Esophagus muscularis mucosa (tissue), 4 donors: ENCODE measurements at regions not wholly inside any gene's neighbourhood (a gene's known extent, or its start where the extent isn't known, plus 50 kb on each side); places are given as distances from the start of the nearest gene placed in this dataset.

Source experiments
- DNase-seq: peaks from one replicate; pipeline ENCODE4 v3.0.0-alpha.2; 2017; ENCODE audit errors: extremely low spot score
- H3K27ac ChIP-seq, 4 donors: fragments of 200-600 bp; sonication (generic); replicated peaks in 1 of 4; 1 replicate in 3 of 4; 2 replicates in 1 of 4; pipeline ENCODE4 v1.5.1; 2016 to 2019; ENCODE audit warnings: mild to moderate bottlenecking in 1 of 4
- H3K27me3 ChIP-seq, 4 donors: fragments of 200-600 bp; sonication (generic); one replicate each; pipeline versions ENCODE4 v1.5.1 to v1.6.0; 2016 to 2019
- H3K36me3 ChIP-seq, 4 donors: fragments of 200-600 bp; sonication (generic); one replicate each; pipeline ENCODE4 v1.5.1; 2016 to 2019
- H3K4me1 ChIP-seq, 4 donors: fragments of 200-600 bp; sonication (generic); one replicate each; pipeline ENCODE4 v1.5.1; 2016 to 2019
- H3K4me3 ChIP-seq, 4 donors: fragments of 200-600 bp; sonication (generic); 1 replicate in 2 of 4; 2 replicates in 2 of 4; pipeline ENCODE4 v1.5.1; 2016 to 2019; ENCODE audit warnings: mild to moderate bottlenecking in 4 of 4, moderate library complexity in 1 of 4
- H3K9me3 ChIP-seq, 4 donors: fragments of 200-600 bp; sonication (generic); 1 replicate in 3 of 4; 2 replicates in 1 of 4; pipeline ENCODE4 v1.5.1; 2016 to 2019
- CTCF ChIP-seq, 3 experiments: fragments of 200-600 bp in 2 of 3; fragments of 450-650 bp in 1 of 3; sonication (generic) in 2 of 3; IDR thresholded peaks; one replicate each; pipeline ENCODE4 v1.5.1; 2017 to 2019; ENCODE audit warnings: antibody characterized with exemption in 3 of 3, mild to moderate bottlenecking in 2 of 3, moderate library complexity in 1 of 3
- EP300 ChIP-seq: sonication (generic); formaldehyde crosslinking; IDR thresholded peaks from one replicate; pipeline ENCODE4 v1.6.1; 2017; ENCODE audit warnings: antibody characterized with exemption
- POLR2A ChIP-seq: fragments of 450-650 bp; IDR thresholded peaks from one replicate; pipeline ENCODE4 v1.6.1; 2017; ENCODE audit warnings: antibody characterized with exemption, moderate library complexity, mild to moderate bottlenecking, low read depth
- POLR2AphosphoS5 ChIP-seq, 2 donors: sonication (generic); formaldehyde crosslinking; IDR thresholded peaks; one replicate each; pipeline ENCODE4 v1.6.1; 2017; ENCODE audit warnings: antibody characterized with exemption in 2 of 2
- WGBS: methylation state at CpG from one replicate; pipeline ENCODE4 v1.1.5; 2018; 5-methylcytosine and 5-hydroxymethylcytosine counted together
- intact Hi-C: fragments of 100-400 bp; cut with DNase I; formaldehyde crosslinking; loops from one replicate; pipeline ENCODE4 v1.15.1; 2023

- 76% methylated on average over 3 of the region's 3 CpGs for WGBS
- Histone ChIP-seq H3K36me3 (no peaks in the 10 kb centered on the region), H3K4me1 (no peaks in the 10 kb centered on the region), H3K27ac (no peak overlapping the region), H3K27me3 (no peaks in the 10 kb centered on the region), H3K4me3 (no peak overlapping the region), H3K9me3 (no peaks in the 10 kb centered on the region)
- intact Hi-C loops, result no loop called here
- TF ChIP-seq CTCF (IDR thresholded peaks at IDR 0.05) (no peak), EP300 (no peak), POLR2AphosphoS5 (IDR thresholded peaks at IDR 0.05) (no peak), POLR2A (no peak)
- no peak for DNase-seq
Observed at GRCh38 chr20:6831461-6831860, 64.0 kb downstream of the BMP2 start.

DNA sequence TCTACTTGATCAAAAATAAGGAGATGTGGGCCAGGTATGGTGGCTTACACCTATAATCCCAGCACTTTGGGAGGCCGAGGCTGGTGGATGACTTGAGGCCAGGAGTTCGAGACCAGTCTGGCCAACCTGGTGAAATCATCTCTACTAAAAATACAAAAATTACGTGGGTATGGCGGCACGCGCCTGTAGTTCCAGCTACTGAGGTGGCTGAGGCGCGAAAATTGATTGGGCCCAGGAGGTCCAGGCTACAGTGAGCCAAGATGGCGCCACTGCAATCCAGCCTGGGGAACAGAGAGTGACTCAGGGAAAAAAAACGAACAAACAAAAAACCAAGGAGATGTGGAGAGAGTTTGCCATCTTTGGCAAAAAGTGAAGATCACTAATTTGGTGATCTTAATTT is 65.3 kb downstream of the BMP2 start:
- WGBS, result 97% methylated on average over 10 of the region's 10 CpGs
- Histone ChIP-seq H3K36me3 (no peaks in the 10 kb centered on the region), H3K4me3 (no peak overlapping the region), H3K9me3 (no peaks in the 10 kb centered on the region), H3K27ac (no peak overlapping the region), H3K4me1 (no peaks in the 10 kb centered on the region), H3K27me3 (no peaks in the 10 kb centered on the region)
- TF ChIP-seq POLR2A (no peak), EP300 (no peak), CTCF (IDR thresholded peaks at IDR 0.05) (no peak), POLR2AphosphoS5 (IDR thresholded peaks at IDR 0.05) (no peak)
- intact Hi-C loops, result no loop called here
- DNase-seq, result no peak

DNA sequence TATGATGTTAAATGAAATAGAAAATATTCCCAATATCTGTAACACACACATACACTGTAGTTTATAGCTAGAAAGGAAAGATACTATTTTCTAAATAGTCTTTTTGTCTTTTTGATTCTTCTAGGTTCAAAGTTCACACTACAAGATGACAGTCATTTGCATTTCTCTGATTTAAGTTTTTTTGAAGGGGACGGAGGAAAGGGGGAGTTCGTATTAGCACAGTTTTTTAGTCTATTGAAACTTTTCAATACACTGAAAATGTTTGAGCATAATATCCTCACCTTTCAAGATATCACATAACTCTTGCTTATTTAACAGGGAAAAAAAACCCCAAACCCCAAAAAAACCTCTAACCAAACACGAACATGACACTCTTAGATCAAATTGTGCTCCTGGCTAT is 68.1 kb downstream of the BMP2 start:
- Histone ChIP-seq H3K4me3 (no peak overlapping the region), H3K4me1 (no peaks in the 10 kb centered on the region), H3K9me3 (no peaks in the 10 kb centered on the region), H3K27ac (no peak overlapping the region), H3K36me3 (no peaks in the 10 kb centered on the region), H3K27me3 (no peaks in the 10 kb centered on the region)
- no peak for DNase-seq
- TF ChIP-seq POLR2AphosphoS5 (IDR thresholded peaks at IDR 0.05) (no peak), POLR2A (no peak), EP300 (no peak), CTCF (IDR thresholded peaks at IDR 0.05) (no peak)
- intact Hi-C loops, result no loop called here
- WGBS, result 76% methylated on average over 3 of the region's 3 CpGs

DNA sequence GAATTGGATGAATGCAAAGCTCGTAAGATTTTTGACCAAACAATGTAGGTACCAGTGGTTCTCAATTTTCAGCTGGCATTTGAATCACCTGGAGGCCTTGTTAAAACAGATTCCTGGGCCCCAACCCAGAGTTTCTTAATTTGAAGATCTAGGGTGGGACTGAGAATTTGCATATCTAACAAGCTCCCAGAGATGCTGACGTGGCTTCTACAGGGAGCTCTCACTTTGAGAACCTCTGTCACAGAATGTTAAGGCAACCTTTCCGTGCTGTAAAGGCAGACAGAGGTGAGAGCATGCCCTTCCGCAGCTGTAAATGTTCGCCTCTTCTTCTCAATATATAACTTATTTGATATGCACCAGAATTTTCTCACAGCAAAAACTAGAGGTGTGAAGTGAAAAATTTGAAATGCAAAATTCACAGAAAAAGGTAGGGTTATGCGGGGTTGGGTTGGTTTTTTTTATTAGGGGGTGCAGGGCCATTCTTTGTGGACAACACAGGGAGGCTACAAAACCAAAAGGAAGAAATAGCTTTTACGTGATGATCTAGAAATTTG is 69.4 kb downstream of the BMP2 start:
- WGBS, result 90% methylated on average over 7 of the region's 7 CpGs

GRCh38 chr20:6837730-6838129 is 70.2 kb downstream of the BMP2 start:
- WGBS, result 84% methylated on average over 2 of the region's 2 CpGs

More for the DNA sequence above, 69.4 kb downstream of the BMP2 start:
- Histone ChIP-seq H3K9me3 (no peaks in the 10 kb centered on the region), H3K27ac (no peak overlapping the region), H3K27me3 (no peaks in the 10 kb centered on the region), H3K4me3 (no peak overlapping the region), H3K36me3 (no peaks in the 10 kb centered on the region), H3K4me1 (no peaks in the 10 kb centered on the region)
- intact Hi-C loops, result no loop called here
- TF ChIP-seq EP300, result no peak
- no peak for TF ChIP-seq POLR2A
- no peak for DNase-seq

More at GRCh38 chr20:6837730-6838129, 70.2 kb downstream of the BMP2 start:
- TF ChIP-seq CTCF (IDR thresholded peaks at IDR 0.05) (no peak), EP300 (no peak), POLR2A (no peak), POLR2AphosphoS5 (IDR thresholded peaks at IDR 0.05) (no peak)
- no peak overlapping the region for H3K27ac ChIP-seq
- no peaks in the 10 kb centered on the region for H3K36me3 ChIP-seq
- DNase-seq, result no peak
- intact Hi-C loops, result no loop called here
- no peak overlapping the region for H3K4me3 ChIP-seq
- no peaks in the 10 kb centered on the region for H3K27me3 ChIP-seq
- H3K9me3 ChIP-seq, result no peaks in the 10 kb centered on the region
- no peaks in the 10 kb centered on the region for H3K4me1 ChIP-seq
